T-helper 17 cell (primary cell): ENCODE measurements at regions not wholly inside any gene's neighbourhood (a gene's known extent, or its start where the extent isn't known, plus 50 kb on each side); places are given as distances from the start of the nearest gene placed in this dataset.
"Not testable (repeated sequence)": the region's sequence is repeated elsewhere in the genome, so short reads cannot be mapped to it uniquely, and the experiment has no call there.

Experiments used
- ATAC-seq: fragments of 150-1000 bp; cut with Tn5 transposase; 2 replicates; pipeline ENCODE4 v1.10.0; 2021; ENCODE audit warnings: mild to moderate bottlenecking, moderate library complexity
- DNase-seq, 3 donors: peaks; one replicate each; pipeline versions ENCODE4 v3.0.0 to v3.0.0-alpha.2; 2020 to 2021
- H3K9me3 ChIP-seq: one replicate; pipeline ENCODE4 v1.7.0; 2013; ENCODE audit warnings: low read length, mild to moderate bottlenecking; ENCODE audit not compliant: control insufficient read depth, poor library complexity, severe bottlenecking
- H3K27ac Mint-ChIP-seq: one replicate; pipeline ENCODE4 v1.8.0; 2022; ENCODE audit warnings: mild to moderate bottlenecking, moderate library complexity, mixed read lengths
- H3K27me3 Mint-ChIP-seq: one replicate; pipeline ENCODE4 v1.8.0; 2022; ENCODE audit warnings: mixed read lengths
- H3K36me3 Mint-ChIP-seq: one replicate; pipeline ENCODE4 v1.8.0; 2022; ENCODE audit warnings: low read depth, mixed read lengths
- H3K4me1 Mint-ChIP-seq: one replicate; pipeline ENCODE4 v1.8.0; 2022; ENCODE audit warnings: mild to moderate bottlenecking, mixed read lengths
- H3K4me3 Mint-ChIP-seq: one replicate; pipeline ENCODE4 v1.8.0; 2022; ENCODE audit warnings: mild to moderate bottlenecking, moderate library complexity, mixed read lengths

DNA sequence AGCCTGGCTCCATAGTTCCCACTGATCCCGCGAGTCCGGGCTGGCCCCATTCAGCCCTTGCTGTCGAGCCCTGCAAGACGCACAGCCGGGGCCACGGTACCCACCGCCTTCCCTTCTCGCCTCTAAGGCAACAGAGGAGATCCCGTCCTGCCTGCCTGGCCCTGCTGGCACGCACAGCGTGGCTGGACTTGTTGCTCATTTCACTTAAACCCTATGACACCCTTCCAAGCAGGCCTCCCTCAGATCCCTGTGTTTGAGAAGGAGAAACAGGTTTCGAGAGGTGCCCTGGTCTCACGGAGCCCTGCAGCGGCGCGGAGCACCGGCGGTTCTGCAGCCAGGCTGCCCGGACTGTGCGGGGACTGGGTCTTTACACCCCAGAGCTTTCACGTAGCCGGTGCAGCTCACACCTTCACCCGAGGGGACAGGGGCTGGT is 1048.4 kb downstream of the BRD1 start:
- ATAC-seq (no peak), DNase-seq (no peak)
- Mint-ChIP-seq H3K4me1 (no peaks in the 10 kb centered on the region), H3K4me3 (no peak overlapping the region), H3K27ac (no peak overlapping the region), H3K36me3 (peaks cover 3% of the 10 kb centered on the region), H3K27me3 (peaks cover 6% of the 10 kb centered on the region)
- no peaks in the 10 kb centered on the region for H3K9me3 ChIP-seq

DNA sequence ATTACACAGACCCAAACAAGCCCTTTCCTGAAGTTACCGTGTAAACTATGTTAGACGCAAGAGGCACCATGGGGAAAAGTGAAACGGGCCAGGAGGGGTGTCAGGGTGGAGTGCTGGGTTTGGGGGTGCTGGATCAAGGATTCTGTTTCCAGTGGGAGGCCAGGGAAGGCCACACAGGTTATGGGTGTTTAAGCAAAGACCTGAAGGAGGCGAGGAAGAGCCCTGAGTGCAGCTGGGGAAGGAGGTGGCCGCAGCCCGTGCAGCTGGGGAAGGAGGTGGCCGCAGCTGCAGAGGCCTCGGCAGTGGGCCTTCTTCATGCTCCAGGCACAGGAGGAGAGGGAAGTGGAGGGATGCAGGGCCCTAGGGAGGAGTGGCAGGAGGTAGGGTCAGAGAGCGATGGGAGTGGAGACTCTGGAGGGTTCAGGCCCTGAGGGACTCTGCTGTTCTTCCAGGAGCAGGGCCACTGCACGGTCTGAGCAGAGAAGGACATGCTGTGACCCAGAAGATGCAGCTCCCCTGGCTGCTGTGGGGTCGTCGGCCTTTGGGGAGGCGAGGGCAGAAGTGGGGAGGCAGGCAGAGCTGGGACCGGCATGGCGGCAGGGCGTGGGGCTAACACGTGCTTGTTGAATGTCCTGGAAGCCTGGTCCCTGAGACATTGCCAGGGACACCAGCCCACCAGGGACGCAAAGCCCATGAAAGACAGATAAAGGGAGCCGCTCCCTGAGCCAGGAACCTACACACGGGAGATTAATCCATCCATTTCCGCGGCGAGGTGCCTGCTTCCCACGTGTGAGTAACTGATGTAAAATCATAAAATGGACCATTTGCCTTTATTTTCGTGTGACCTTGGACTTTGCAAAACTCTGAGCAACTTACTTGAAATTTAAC is 1049.1 kb downstream of the BRD1 start:
- H3K4me3 Mint-ChIP-seq: no peak overlapping the region
- no peak overlapping the region for H3K27ac Mint-ChIP-seq
- H3K4me1 Mint-ChIP-seq: no peaks in the 10 kb centered on the region
- H3K9me3 ChIP-seq: no peaks in the 10 kb centered on the region
- ATAC-seq (no peak), DNase-seq (no peak)
- H3K27me3 Mint-ChIP-seq: peaks cover 6% of the 10 kb centered on the region
- peaks cover 3% of the 10 kb centered on the region for H3K36me3 Mint-ChIP-seq

DNA sequence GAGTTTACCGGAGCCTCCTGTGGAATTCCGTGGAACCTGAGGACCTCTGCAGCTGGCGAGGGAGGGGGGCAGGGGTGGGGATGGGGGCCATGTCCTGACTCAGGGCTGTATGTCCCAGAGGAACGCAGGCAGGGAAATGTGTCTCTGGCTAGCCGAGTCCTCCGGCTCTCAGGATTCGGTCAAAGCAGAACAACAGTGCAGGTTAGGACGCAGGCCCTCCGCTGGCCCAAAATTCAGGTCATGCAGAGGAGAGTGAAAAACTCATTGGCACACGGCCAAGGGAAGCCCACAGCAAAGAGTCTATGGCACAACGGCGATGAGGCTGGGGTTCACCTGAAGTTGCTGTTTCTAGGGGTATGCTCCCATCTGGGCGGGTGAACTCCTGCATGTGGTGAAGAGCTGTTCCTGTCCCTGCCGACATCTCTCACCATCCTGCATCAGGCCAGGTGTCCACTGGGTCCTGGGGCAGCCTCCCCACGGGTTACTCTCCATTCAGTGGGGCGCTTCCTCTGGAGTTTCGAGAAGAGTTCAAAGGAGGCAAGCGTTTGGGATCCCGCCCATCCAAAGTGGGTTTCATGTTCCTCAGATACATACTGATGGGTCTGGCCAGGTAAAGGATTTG is 1055.3 kb downstream of the BRD1 start:
- DNase-seq (no peak), ATAC-seq (no peak)
- Mint-ChIP-seq H3K4me3 (no peak overlapping the region), H3K27ac (no peak overlapping the region), H3K36me3 (peaks cover 3% of the 10 kb centered on the region), H3K4me1 (no peaks in the 10 kb centered on the region), H3K27me3 (no peaks in the 10 kb centered on the region)
- H3K9me3 ChIP-seq: no peaks in the 10 kb centered on the region

DNA sequence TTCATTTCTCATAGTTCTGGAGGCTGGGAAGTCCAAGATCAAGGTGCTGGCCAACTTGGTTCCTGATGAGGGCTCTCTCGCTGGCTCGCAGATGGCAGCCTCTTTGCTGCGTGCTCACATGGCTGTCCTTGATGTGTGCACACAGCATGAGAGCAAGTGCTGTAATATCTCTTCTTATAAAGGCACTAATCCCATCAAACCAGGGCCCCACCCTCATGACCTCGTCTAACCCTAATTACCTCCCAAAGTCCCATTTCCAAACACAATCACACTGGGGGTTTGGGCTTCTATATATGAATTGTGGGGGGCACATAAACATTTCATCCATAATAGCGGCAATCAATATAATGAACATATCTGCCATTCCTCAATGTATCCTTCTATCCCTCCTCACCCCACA is 1062.1 kb downstream of the BRD1 start:
- H3K36me3 Mint-ChIP-seq: no peaks in the 10 kb centered on the region
- H3K4me3 Mint-ChIP-seq: no peak overlapping the region
- peaks cover under 1% of the 10 kb centered on the region for H3K27me3 Mint-ChIP-seq
- H3K27ac Mint-ChIP-seq: no peak overlapping the region
- DNase-seq: no peak
- no peaks in the 10 kb centered on the region for H3K4me1 Mint-ChIP-seq
- no peak for ATAC-seq
- no peaks in the 10 kb centered on the region for H3K9me3 ChIP-seq

DNA sequence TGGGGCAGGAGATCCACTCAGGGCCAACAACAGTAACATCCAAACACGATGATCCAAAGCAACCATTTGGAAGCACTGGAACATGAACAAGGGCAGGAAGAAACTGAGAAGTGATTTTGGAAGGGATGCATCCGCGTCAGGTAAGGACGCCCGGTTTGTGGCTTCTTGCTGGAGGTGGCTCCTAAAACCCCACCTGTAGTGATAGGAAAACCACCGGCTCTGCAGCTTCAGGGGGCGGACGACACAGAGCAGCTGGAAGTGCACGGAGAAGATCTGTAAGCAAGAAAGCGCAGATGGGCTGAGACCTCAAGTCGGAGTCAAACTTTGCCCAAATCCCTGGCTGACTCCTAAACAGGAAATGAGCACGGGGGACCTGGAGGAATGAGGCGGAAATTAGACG is 1066.1 kb downstream of the BRD1 start:
- H3K4me3 Mint-ChIP-seq: no peak overlapping the region
- ATAC-seq (no peak), DNase-seq (no peak)
- no peaks in the 10 kb centered on the region for H3K4me1 Mint-ChIP-seq
- no peaks in the 10 kb centered on the region for H3K36me3 Mint-ChIP-seq
- H3K27ac Mint-ChIP-seq: no peak overlapping the region
- H3K9me3 ChIP-seq: no peaks in the 10 kb centered on the region
- peaks cover 18% of the 10 kb centered on the region for H3K27me3 Mint-ChIP-seq

DNA sequence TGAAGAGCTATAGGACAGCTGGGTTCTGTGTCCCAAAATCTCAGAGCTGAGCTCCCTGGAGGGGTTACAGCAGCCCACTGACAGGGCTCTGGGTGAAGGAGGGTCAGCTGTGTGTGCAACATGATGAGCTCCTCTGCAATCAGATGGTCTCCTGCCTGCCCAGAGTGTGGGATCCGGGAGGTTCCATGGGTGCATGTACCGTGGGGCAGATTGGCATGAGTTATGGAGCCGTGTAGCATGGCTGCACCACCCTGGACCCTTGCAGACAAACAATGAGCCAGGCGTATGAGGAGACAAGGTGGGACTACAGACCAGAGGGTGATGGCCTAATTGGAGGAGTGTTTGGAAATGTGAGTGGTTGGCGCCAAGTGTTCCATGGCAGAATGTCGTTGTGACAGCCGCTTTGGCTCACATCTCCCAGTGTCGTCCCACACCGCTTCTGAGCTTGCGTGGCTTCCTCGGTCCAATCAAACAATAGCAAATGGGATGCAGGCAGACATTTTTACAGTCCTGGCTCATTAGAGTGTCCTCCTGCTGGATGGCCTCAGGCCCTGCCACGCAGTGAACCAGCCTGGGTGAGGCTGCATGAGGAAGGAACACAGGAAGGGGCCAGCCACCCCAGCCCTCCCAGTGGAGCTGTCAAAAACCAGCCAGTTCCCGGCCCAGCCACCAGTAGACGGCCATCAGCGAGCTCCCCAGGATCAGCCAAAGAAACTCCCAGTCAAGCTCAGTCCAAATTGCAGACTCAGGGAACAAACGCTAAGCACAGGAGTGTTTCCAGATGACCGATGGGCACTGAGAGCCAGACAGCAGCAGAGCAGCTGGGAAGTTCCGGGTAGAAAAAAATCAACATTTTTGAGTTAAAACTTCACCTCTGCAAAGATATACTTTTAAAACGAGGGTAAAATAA is 1066.9 kb downstream of the BRD1 start:
- DNase-seq (no peak), ATAC-seq (no peak)
- no peaks in the 10 kb centered on the region for H3K36me3 Mint-ChIP-seq
- H3K4me3 Mint-ChIP-seq: no peak overlapping the region
- no peaks in the 10 kb centered on the region for H3K9me3 ChIP-seq
- peaks cover 25% of the 10 kb centered on the region for H3K27me3 Mint-ChIP-seq
- no peaks in the 10 kb centered on the region for H3K4me1 Mint-ChIP-seq
- H3K27ac Mint-ChIP-seq: no peak overlapping the region

DNA sequence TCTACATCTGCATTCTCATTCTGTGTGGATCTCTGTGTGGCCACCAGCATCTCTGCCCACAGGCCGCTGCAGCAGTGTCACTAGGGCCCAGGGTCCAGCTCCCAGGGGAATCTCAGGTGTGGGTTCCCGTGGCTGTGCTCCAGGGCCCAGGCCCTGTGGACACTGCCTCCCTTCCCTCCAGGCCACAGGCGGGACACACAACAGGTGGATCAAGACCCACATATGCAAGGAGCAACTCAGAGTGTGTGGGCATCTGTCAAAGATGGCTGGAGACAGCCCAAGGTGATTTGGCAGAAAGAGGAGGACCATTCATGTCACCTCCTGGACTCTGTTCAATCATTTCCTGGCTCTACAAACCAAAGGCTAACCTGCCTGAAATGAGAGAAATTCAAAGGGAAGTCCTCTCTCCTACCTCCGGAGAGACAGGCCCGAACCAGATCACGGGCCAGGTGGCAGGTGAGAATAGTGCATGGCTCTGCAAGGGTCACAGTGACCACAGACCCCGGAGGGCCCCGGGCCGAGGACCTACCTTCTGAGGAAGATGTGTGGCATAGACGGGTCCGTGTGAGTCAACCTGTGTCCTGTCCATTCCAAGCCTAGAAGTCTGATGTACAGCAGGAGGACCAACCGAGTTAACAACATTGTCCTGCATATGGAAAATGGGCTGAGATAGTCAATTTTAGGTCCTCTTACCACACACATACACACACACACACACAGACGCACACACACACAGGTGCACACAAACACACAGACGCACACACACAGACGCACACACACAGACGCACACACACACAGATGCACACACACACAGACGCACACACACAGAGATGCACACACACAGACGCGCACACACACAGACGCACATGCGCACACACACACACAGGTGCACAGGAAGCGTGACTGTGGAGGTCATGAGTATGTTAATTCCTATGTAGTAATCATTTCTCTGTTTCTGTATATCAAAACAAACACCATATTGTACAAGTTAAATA is 1068.5 kb downstream of the BRD1 start:
- ATAC-seq (no peak), DNase-seq (no peak)
- Mint-ChIP-seq H3K4me3 (no peak overlapping the region), H3K27me3 (peaks cover 25% of the 10 kb centered on the region), H3K4me1 (no peaks in the 10 kb centered on the region), H3K27ac (no peak overlapping the region), H3K36me3 (no peaks in the 10 kb centered on the region)
- H3K9me3 ChIP-seq: no peaks in the 10 kb centered on the region

DNA sequence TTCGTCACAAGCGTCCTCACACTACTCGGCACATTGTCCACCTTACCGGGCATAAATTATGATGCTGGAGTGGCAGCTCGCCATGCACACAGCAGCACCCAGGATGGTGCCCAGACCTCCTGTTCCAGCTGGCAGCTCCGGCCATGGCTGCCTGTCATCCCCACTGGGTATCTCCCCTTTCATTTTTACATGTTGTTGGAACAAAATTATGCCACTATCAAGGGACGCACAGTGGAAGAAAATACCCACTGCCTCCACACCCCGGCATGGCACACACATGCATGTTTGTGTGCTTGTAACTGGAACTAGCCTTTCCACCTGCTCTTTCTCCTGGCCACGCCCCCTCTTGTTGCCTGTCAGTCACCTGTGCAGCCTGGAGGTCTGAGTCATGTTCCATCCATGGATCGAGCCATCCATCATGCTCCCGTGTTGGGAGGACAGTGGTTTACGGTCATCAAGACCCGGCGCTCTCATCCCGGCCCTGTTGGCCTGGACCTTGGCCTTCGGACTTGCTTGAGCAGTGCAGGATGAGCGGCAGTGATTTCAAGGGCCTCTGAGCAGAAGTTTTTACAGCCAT is 1069.6 kb downstream of the BRD1 start:
- Mint-ChIP-seq H3K27me3 (peaks cover 25% of the 10 kb centered on the region), H3K36me3 (no peaks in the 10 kb centered on the region), H3K4me1 (no peaks in the 10 kb centered on the region), H3K27ac (no peak overlapping the region), H3K4me3 (no peak overlapping the region)
- no peaks in the 10 kb centered on the region for H3K9me3 ChIP-seq
- no peak for DNase-seq
- ATAC-seq: no peak

DNA sequence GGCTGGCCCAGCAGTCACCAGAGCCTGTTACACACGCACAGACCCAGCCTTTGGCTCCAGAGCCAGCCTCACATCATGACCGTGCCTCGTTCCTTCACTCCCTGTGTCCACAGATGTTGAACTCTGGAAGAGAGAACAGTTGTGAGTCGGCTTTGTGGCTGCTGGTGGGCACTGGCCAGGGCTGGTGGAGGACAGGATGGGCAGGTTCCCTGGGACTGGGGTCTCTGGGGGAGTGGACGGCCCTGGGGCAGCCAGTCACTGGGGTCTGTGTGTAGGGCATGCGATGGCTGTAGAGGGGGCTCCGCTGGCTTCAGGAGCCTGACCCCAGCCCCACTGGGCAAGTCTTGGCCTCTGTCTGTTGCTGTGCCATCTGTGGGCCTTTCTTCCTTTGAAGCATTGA is 1070.1 kb downstream of the BRD1 start:
- peaks cover 25% of the 10 kb centered on the region for H3K27me3 Mint-ChIP-seq
- H3K27ac Mint-ChIP-seq: no peak overlapping the region
- no peak for DNase-seq
- H3K4me3 Mint-ChIP-seq: no peak overlapping the region
- no peaks in the 10 kb centered on the region for H3K9me3 ChIP-seq
- no peaks in the 10 kb centered on the region for H3K4me1 Mint-ChIP-seq
- no peak for ATAC-seq
- no peaks in the 10 kb centered on the region for H3K36me3 Mint-ChIP-seq

DNA sequence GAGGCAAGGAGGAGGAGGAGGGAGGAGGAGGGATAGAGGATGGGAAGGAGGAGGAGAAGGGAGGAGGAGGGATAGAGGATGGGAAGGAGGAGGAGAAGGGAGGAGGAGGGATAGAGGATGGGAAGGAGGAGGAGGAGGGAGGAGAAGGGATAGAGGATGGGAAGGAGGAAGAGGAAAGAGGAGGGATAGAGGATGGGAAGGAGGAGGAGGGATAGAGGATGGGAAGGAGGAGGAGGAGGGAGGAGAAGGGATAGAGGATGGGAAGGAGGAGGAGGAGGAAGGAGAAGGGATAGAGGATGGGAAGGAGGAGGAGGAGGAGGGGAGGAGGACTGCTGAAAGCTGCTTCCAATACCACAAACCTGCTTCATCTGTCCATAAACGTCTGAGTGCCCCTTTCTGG is 1070.5 kb downstream of the BRD1 start:
- not testable (repeated sequence) for H3K4me3 Mint-ChIP-seq, DNase-seq, H3K36me3 Mint-ChIP-seq, ATAC-seq, H3K4me1 Mint-ChIP-seq, H3K9me3 ChIP-seq, H3K27ac Mint-ChIP-seq
- H3K27me3 Mint-ChIP-seq: peaks cover 25% of the 10 kb centered on the region

DNA sequence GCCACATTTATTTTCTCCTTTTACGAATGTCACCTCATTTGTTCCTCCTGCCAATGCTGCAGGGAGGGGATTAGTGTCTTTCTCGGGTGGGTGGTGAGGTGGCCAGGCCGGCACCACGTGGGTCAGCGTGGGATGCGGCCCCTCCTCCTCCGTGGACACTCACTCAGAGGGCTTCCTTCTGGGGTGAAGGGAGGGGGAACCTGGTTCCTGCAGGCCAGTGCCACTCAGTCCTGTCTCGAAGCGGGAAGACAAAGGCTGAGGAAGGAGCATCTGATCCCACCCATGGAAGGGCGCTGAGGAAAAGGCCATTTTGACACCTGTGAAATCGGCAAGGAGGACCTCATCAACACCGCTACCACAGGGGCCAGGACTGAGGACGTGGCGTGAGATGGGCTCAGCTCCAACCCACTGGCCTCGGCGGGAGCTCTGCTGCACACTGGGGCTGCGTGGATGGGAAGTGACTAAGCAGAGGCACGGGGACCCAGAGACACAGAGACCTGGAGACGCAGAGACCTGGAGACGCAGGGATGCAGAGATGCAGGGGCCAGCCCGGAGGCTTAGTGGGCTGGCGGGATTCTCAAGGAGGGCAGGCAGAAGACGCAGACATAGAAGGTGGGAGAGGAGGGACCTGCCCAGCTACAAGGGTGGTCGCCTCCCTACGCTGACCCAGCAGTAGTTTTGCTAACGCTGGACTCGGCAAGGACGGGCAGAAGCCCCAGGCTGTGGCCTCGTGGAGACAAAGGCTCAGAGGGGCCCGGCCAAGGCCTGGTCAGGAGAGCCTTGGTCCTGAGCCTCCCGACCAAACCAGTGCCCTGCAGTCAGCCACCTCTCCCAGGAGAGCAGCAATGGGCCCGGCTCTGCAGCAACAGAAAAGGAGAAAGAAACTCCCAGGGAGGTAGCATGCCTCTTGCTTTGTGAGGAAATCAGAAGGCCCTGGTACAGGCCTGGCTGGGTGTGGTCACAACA is 1071.2 kb downstream of the BRD1 start:
- H3K9me3 ChIP-seq: no peaks in the 10 kb centered on the region
- ATAC-seq (no peak), DNase-seq (no peak)
- Mint-ChIP-seq H3K4me3 (no peak overlapping the region), H3K4me1 (no peaks in the 10 kb centered on the region), H3K36me3 (no peaks in the 10 kb centered on the region), H3K27me3 (peaks cover 25% of the 10 kb centered on the region), H3K27ac (no peak overlapping the region)
